MM.1S (cell line): ENCODE measurements at regions not wholly inside any gene's neighbourhood (a gene's known extent, or its start where the extent isn't known, plus 50 kb on each side); places are given as distances from the start of the nearest gene placed in this dataset.

ENCODE experiments used
- DNase-seq: peaks from one replicate; pipeline ENCODE4 v3.0.0-alpha.2; 2015
- H2AFZ ChIP-seq: fragments of 300-600 bp; sonication (generic); 2 replicates; pipeline ENCODE4 v1.6.0; 2016; ENCODE audit warnings: antibody characterized with exemption, low read length
- H3F3A ChIP-seq: fragments of 300-600 bp; sonication (generic); 2 replicates; pipeline ENCODE4 v1.6.1; 2016; ENCODE audit warnings: mild to moderate bottlenecking, antibody characterized with exemption, low read length, moderate library complexity, mixed read lengths; ENCODE audit not compliant: insufficient read depth
- H3K27ac ChIP-seq: fragments of 300-600 bp; sonication (generic); 2 replicates; pipeline ENCODE4 v1.5.1; 2016; ENCODE audit warnings: mild to moderate bottlenecking, low read length
- H3K27me3 ChIP-seq: fragments of 300-600 bp; sonication (generic); replicated peaks from 2 replicates; pipeline ENCODE4 v1.6.0; 2016; ENCODE audit warnings: low read length; ENCODE audit not compliant: insufficient read depth
- H3K36me3 ChIP-seq: fragments of 300-600 bp; sonication (generic); replicated peaks from 2 replicates; pipeline ENCODE4 v1.6.1; 2016; ENCODE audit warnings: mild to moderate bottlenecking, low read length, mixed read lengths; ENCODE audit not compliant: insufficient read depth
- H3K4me1 ChIP-seq: fragments of 300-600 bp; sonication (generic); 2 replicates; pipeline ENCODE4 v1.6.1; 2016; ENCODE audit warnings: low read length, mixed read lengths
- H3K4me2 ChIP-seq: fragments of 300-600 bp; sonication (generic); 2 replicates; pipeline ENCODE4 v1.6.0; 2016; ENCODE audit warnings: low read depth, low read length
- H3K4me3 ChIP-seq: fragments of 300-600 bp; sonication (generic); 2 replicates; pipeline ENCODE4 v1.5.1; 2016; ENCODE audit warnings: low read length, mixed read lengths
- H3K79me2 ChIP-seq: fragments of 300-600 bp; sonication (generic); 2 replicates; pipeline ENCODE4 v1.6.1; 2016; ENCODE audit warnings: mixed run types, low read length, mixed read lengths
- H3K9ac ChIP-seq: fragments of 300-600 bp; sonication (generic); 2 replicates; pipeline ENCODE4 v1.6.1; 2016; ENCODE audit warnings: low read length, mixed read lengths
- H3K9me2 ChIP-seq: fragments of 300-600 bp; sonication (generic); replicated peaks from 2 replicates; pipeline ENCODE4 v1.6.1; 2016; ENCODE audit warnings: mild to moderate bottlenecking, low read length, mixed read lengths; ENCODE audit not compliant: insufficient read depth
- H3K9me3 ChIP-seq: fragments of 300-600 bp; sonication (generic); replicated peaks from 2 replicates; pipeline ENCODE4 v1.6.1; 2016; ENCODE audit warnings: mild to moderate bottlenecking, low read length, mixed read lengths; ENCODE audit not compliant: insufficient read depth
- H4K20me1 ChIP-seq: fragments of 300-600 bp; sonication (generic); 2 replicates; pipeline ENCODE4 v1.6.1; 2016; ENCODE audit warnings: mild to moderate bottlenecking, low read length, moderate library complexity, mixed read lengths; ENCODE audit not compliant: insufficient read depth
- EZH2 ChIP-seq: fragments of 300-600 bp; sonication (generic); optimal IDR thresholded peaks from 2 replicates; pipeline ENCODE3; 2017; ENCODE audit warnings: low read depth, mild to moderate bottlenecking, antibody characterized with exemption, low read length, mixed read lengths
- EZH2phosphoT487 ChIP-seq: fragments of 300-600 bp; sonication (generic); IDR thresholded peaks from 2 replicates; pipeline ENCODE4 v1.6.1; 2018; ENCODE audit warnings: antibody characterized with exemption, low read length
- TF ChIP-seq, protein P1 (sequence below): fragments of 300-600 bp; sonication (generic); IDR thresholded peaks from 2 replicates; pipeline ENCODE4 v1.5.1; 2016; ENCODE audit warnings: antibody characterized with exemption, low read length, mixed read lengths

DNA sequence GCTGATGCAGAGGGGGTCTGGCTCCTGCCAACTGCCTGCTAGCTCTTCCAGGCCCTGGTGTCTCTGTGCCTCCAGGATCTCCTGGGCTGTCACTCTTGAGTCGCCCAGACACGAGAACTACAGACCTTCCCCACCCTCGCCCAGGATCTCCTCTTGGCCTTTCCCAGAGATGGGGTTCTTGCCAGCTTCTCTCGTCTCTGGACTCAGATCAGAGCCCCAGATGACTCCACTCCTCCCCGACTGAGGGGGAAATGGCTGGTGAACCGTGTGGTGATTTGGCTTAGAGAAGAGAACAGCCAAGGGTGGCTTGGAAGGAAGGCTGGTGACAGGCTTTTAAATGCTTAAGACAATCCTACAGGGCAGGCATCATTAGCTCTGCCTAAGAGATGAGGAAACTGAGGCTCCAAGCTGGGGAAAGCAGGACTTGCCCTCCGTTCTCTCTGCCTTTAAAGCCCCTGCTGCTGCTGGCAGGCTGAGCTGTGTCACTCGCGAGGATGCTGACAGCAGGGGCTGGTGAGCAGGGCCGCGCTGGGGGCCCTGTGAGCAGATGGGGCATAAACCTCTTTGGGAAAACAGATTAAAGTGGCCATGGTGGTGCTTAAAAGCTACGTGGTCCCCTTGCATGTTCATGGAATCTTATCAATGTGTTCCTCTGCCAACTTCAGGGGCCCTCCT is 90.3 kb upstream of the THY1 start:
- H3K4me2 ChIP-seq, result no peak overlapping the region
- no peak for TF ChIP-seq EZH2phosphoT487
- TF ChIP-seq, protein P1, sequence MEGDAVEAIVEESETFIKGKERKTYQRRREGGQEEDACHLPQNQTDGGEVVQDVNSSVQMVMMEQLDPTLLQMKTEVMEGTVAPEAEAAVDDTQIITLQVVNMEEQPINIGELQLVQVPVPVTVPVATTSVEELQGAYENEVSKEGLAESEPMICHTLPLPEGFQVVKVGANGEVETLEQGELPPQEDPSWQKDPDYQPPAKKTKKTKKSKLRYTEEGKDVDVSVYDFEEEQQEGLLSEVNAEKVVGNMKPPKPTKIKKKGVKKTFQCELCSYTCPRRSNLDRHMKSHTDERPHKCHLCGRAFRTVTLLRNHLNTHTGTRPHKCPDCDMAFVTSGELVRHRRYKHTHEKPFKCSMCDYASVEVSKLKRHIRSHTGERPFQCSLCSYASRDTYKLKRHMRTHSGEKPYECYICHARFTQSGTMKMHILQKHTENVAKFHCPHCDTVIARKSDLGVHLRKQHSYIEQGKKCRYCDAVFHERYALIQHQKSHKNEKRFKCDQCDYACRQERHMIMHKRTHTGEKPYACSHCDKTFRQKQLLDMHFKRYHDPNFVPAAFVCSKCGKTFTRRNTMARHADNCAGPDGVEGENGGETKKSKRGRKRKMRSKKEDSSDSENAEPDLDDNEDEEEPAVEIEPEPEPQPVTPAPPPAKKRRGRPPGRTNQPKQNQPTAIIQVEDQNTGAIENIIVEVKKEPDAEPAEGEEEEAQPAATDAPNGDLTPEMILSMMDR, result no peak
- TF ChIP-seq EZH2, result no peak

DNA sequence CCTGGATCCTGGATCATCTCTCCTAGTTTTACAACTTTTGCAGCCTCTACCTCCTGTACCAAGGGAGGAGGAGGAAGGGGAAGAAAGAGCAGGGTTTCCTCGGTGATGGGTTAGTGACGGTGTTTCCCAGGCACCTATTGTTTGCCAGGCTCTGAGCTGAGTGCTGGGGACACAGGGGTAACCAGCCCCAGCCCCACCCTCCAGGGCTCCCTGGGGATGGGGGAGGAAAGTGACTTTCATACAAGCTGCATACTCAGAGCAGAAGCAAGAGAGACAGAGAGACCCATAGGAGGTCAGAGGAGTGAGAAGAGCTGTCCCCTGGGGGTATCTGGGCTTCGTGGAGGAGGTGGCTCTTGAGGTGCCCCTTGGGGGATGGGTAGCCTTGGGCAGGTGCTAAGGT is 89.4 kb upstream of the THY1 start:
- Histone ChIP-seq H3K9me2 (no peaks in the 10 kb centered on the region), H4K20me1 (no peaks in the 10 kb centered on the region), H2AFZ (no peak overlapping the region), H3K27me3 (peaks cover 60% of the 10 kb centered on the region), H3K4me1 (no peaks in the 10 kb centered on the region), H3K9me3 (no peaks in the 10 kb centered on the region), H3K4me3 (no peak overlapping the region), H3K27ac (no peak overlapping the region), H3K79me2 (no peaks in the 10 kb centered on the region), H3F3A (no peaks in the 10 kb centered on the region), H3K9ac (no peak overlapping the region), H3K36me3 (no peaks in the 10 kb centered on the region), H3K4me2 (no peak overlapping the region)
- DNase-seq, result no peak
- TF ChIP-seq EZH2phosphoT487 (no peak), EZH2 (no peak)
- TF ChIP-seq, protein P1, result no peak

More for the DNA sequence above, 90.3 kb upstream of the THY1 start:
- Histone ChIP-seq H3K9me3 (no peaks in the 10 kb centered on the region), H3K27me3 (peaks cover 66% of the 10 kb centered on the region), H3K36me3 (no peaks in the 10 kb centered on the region), H3K4me3 (no peak overlapping the region), H3K9me2 (no peaks in the 10 kb centered on the region), H3K79me2 (no peaks in the 10 kb centered on the region), H3K27ac (no peak overlapping the region), H3K9ac (no peak overlapping the region), H3K4me1 (no peaks in the 10 kb centered on the region), H3F3A (no peaks in the 10 kb centered on the region), H2AFZ (no peak overlapping the region), H4K20me1 (no peaks in the 10 kb centered on the region)
- DNase-seq, result no peak

DNA sequence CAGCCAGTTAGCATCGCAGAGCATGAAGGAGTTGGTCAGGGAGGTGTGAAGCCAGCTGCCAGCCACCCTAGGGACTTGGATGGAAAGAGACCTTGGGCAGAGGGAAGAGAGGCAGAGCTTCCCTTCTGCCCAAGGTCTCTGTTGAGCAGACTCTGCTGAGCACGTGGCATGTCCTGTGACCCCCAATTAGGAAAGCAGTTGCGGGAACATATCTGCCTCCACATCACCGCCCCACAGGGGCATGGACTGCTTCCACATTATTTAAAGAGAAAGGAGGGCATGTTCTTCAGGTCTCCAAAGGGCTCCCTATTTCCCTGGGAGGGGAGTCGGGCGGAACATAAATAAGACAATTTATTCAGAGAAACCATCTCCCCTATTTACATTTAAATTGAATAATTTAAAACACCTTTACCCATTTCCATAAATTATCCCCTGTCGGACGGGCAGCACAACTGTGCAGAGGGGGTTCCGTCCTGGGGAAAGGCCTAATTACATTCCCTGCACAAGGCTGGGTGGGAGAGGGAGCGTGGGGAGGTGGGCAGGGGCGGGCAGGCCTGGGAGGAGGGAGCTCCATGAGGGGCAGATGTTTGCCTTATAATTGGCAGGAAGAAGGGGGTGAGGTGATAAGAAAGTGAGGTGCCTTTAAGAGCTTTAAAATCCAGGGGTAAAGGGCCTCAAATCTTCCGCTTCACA is 88.8 kb upstream of the THY1 start:
- H3K27ac ChIP-seq, result no peak overlapping the region
- TF ChIP-seq EZH2phosphoT487 (no peak), EZH2 (no peak)
- TF ChIP-seq, protein P1, result no peak
- H3K9ac ChIP-seq, result no peak overlapping the region
- no peaks in the 10 kb centered on the region for H3K9me3 ChIP-seq
- H3K9me2 ChIP-seq, result no peaks in the 10 kb centered on the region
- H3K4me2 ChIP-seq, result no peak overlapping the region
- no peaks in the 10 kb centered on the region for H3K79me2 ChIP-seq
- H3K4me1 ChIP-seq, result no peaks in the 10 kb centered on the region
- DNase-seq, result no peak
- no peak overlapping the region for H3K4me3 ChIP-seq
- H4K20me1 ChIP-seq, result no peaks in the 10 kb centered on the region
- H3F3A ChIP-seq, result no peaks in the 10 kb centered on the region
- no peak overlapping the region for H2AFZ ChIP-seq
- H3K27me3 ChIP-seq, result peaks cover 54% of the 10 kb centered on the region
- H3K36me3 ChIP-seq, result no peaks in the 10 kb centered on the region
